Bronchial epithelial cell (primary cell): ENCODE measurements at regions not wholly inside any gene's neighbourhood (a gene's known extent, or its start where the extent isn't known, plus 50 kb on each side); places are given as distances from the start of the nearest gene placed in this dataset.

ENCODE experiments used
- DNase-seq: peaks from one replicate; pipeline ENCODE4 v3.0.0-alpha.2; 2010; ENCODE audit warnings: low read depth
- FAIRE-seq: peaks from 2 replicates; lab custom pipeline; 2011; peaks lifted over from hg19 to GRCh38; lab: Jason Lieb, UNC
- H3K27me3 ChIP-seq: 2 replicates; pipeline ENCODE4 v1.5.1; 2011; ENCODE audit warnings: low read length; ENCODE audit not compliant: control insufficient read depth, insufficient read depth
- H3K36me3 ChIP-seq: 2 replicates; pipeline ENCODE4 v1.5.1; 2011; ENCODE audit warnings: low read length; ENCODE audit not compliant: control insufficient read depth, insufficient read depth
- H3K4me3 ChIP-seq: 2 replicates; pipeline ENCODE4 v1.5.1; 2011; ENCODE audit warnings: mild to moderate bottlenecking, low read depth, low read length, control low read depth
- TF ChIP-seq, protein P1 (sequence below): IDR thresholded peaks from 2 replicates; pipeline ENCODE4 v1.5.1; 2011; ENCODE audit warnings: mild to moderate bottlenecking, moderate library complexity, low read length, control low read depth, inconsistent platforms; ENCODE audit not compliant: insufficient read depth, severe bottlenecking

DNA sequence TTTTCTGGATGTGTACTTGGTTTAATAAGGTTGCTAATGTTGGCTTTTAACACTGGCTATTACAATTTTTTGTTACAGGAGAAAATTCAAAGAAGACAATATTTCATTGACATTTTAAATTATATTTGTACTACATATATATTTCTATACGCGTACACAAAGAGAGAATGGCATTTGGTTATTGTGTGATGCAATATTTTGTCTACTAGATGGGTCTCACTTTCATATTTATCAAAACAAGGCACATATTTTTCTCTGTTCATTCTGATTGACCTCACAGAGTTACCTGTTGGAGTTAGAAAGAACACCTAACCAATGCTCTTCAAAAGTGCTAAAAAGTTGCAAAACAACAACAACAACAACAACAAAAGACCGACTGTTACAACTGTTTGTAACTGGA, 50.2 kb upstream of the VGLL3 start:
- no peak for FAIRE-seq
- no peaks in the 10 kb centered on the region for H3K27me3 ChIP-seq
- no peaks in the 10 kb centered on the region for H3K36me3 ChIP-seq
- no peak overlapping the region for H3K4me3 ChIP-seq
- TF ChIP-seq, protein P1, sequence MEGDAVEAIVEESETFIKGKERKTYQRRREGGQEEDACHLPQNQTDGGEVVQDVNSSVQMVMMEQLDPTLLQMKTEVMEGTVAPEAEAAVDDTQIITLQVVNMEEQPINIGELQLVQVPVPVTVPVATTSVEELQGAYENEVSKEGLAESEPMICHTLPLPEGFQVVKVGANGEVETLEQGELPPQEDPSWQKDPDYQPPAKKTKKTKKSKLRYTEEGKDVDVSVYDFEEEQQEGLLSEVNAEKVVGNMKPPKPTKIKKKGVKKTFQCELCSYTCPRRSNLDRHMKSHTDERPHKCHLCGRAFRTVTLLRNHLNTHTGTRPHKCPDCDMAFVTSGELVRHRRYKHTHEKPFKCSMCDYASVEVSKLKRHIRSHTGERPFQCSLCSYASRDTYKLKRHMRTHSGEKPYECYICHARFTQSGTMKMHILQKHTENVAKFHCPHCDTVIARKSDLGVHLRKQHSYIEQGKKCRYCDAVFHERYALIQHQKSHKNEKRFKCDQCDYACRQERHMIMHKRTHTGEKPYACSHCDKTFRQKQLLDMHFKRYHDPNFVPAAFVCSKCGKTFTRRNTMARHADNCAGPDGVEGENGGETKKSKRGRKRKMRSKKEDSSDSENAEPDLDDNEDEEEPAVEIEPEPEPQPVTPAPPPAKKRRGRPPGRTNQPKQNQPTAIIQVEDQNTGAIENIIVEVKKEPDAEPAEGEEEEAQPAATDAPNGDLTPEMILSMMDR = no peak
- DNase-seq = no peak
